ENCODE measurements at regions not wholly inside any gene's neighbourhood (a gene's known extent, or its start where the extent isn't known, plus 50 kb on each side); places are given as distances from the start of the nearest gene placed in this dataset.

DNA sequence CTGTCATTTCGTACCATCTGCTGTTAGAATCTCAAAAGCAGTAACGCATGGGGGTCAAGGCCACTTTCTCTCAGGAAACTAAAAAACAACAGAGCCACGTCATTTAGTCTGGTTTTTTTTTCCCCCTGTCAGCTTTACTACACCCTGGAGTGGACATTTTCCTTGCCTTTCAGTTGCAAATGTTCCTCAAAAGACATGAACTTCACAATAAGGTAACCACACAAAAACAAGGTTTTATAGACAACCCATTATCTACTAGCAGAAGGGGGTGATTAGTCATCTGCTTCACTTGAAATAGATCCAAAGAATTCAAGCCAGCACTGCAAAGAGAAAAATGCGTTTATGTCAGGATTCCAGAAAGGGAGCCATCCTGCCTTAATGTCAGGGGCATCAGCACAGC is 171.8 kb upstream of the CDIN1 start:
- no peak for ATAC-seq
- intact Hi-C loops (cut with DNase I), result no loop called here

DNA sequence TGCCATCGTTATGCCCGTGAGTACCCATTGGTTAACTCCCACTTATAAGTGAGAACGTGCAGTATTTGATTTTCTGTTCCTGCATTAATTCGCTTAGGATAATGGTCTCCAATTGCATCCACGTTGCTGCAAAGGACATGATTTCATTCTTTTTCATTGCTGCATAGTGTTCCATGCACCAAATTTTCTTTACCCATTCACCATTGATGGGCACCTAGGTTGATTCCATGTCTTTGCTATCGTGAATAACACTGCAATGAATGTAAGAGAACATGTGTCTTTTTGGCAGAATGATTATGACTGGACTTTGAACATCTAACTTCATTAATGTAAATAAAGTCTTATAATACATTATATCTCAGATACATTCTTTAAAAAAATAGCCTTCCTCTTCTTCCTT is 169.6 kb upstream of the CDIN1 start:
- Histone ChIP-seq H3K4me3 (ENCODE audit: low read length) (no peak overlapping the region), H3K9me3 (ENCODE audit: control insufficient read depth, low read length) (no peaks in the 10 kb centered on the region), H3K4me1 (ENCODE audit: control insufficient read depth, insufficient read depth, low read length) (no peaks in the 10 kb centered on the region), H3K27ac (ENCODE audit: low read length) (no peak overlapping the region), H3K27me3 (ENCODE audit: control insufficient read depth, insufficient read depth) (no peaks in the 10 kb centered on the region)
- ATAC-seq (no peak), DNase-seq (no peak)
- WGBS, result 91% methylated on average over 6 of the region's 6 CpGs
- intact Hi-C loops (cut with DNase I), result no loop called here

More for the DNA sequence above, 171.8 kb upstream of the CDIN1 start:
- DNase-seq, result no peak
- H3K4me1 ChIP-seq (ENCODE audit: control insufficient read depth, insufficient read depth, low read length), result no peaks in the 10 kb centered on the region
- H3K27ac ChIP-seq (ENCODE audit: low read length), result no peak overlapping the region
- H3K27me3 ChIP-seq (ENCODE audit: control insufficient read depth, insufficient read depth), result no peaks in the 10 kb centered on the region
- H3K4me3 ChIP-seq (ENCODE audit: low read length), result no peak overlapping the region
- WGBS, result 32% methylated on average over 4 of the region's 4 CpGs
- H3K9me3 ChIP-seq (ENCODE audit: control insufficient read depth, low read length), result no peaks in the 10 kb centered on the region

DNA sequence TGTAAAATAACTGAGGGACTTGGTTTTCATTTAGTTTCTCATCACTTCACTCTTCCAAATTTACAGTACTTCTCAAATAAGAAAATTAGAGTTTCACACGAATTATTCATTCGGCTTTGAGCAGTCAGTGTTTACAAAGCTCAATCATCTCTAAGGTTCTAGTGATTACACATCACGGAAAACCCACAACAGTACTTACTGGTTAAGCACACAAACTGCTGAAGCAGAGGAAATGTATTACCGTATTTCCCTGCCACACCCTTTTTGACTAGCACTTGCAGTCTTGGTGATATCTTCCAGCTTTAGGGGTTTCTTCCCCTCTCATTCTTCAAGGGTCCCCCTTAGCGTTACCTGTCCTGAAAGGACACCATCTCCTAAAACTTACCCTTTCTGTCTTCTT is 164.8 kb upstream of the CDIN1 start:
- ATAC-seq (no peak), DNase-seq (no peak)
- Histone ChIP-seq H3K4me3 (ENCODE audit: low read length) (no peak overlapping the region), H3K4me1 (ENCODE audit: control insufficient read depth, insufficient read depth, low read length) (no peaks in the 10 kb centered on the region), H3K27me3 (ENCODE audit: control insufficient read depth, insufficient read depth) (no peaks in the 10 kb centered on the region), H3K27ac (ENCODE audit: low read length) (no peak overlapping the region), H3K9me3 (ENCODE audit: control insufficient read depth, low read length) (no peaks in the 10 kb centered on the region)
- 77% methylated on average over 5 of the region's 5 CpGs for WGBS
- intact Hi-C loops (cut with DNase I), result no loop called here

- WGBS, result 79% methylated on average over 1 of the region's 1 CpG
- no peak for ATAC-seq
- H3K27ac ChIP-seq (ENCODE audit: low read length), result no peak overlapping the region
- H3K27me3 ChIP-seq (ENCODE audit: control insufficient read depth, insufficient read depth), result no peaks in the 10 kb centered on the region
- intact Hi-C loops (cut with DNase I), result no loop called here
- no peak overlapping the region for H3K4me3 ChIP-seq (ENCODE audit: low read length)
- no peaks in the 10 kb centered on the region for H3K9me3 ChIP-seq (ENCODE audit: control insufficient read depth, low read length)
- no peaks in the 10 kb centered on the region for H3K4me1 ChIP-seq (ENCODE audit: control insufficient read depth, insufficient read depth, low read length)
- DNase-seq, result no peak
Measured at GRCh38 chr15:36415643-36416042, 163.8 kb upstream of the CDIN1 start.

GRCh38 chr15:36422631-36423030 is 156.8 kb upstream of the CDIN1 start:
- Histone ChIP-seq H3K4me3 (ENCODE audit: low read length) (no peak overlapping the region), H3K4me1 (ENCODE audit: control insufficient read depth, insufficient read depth, low read length) (no peaks in the 10 kb centered on the region), H3K27me3 (ENCODE audit: control insufficient read depth, insufficient read depth) (no peaks in the 10 kb centered on the region), H3K27ac (ENCODE audit: low read length) (no peak overlapping the region), H3K9me3 (ENCODE audit: control insufficient read depth, low read length) (no peaks in the 10 kb centered on the region)
- 88% methylated on average over 2 of the region's 2 CpGs for WGBS
- intact Hi-C loops (cut with DNase I), result no loop called here
- ATAC-seq, result no peak
- no peak for DNase-seq

DNA sequence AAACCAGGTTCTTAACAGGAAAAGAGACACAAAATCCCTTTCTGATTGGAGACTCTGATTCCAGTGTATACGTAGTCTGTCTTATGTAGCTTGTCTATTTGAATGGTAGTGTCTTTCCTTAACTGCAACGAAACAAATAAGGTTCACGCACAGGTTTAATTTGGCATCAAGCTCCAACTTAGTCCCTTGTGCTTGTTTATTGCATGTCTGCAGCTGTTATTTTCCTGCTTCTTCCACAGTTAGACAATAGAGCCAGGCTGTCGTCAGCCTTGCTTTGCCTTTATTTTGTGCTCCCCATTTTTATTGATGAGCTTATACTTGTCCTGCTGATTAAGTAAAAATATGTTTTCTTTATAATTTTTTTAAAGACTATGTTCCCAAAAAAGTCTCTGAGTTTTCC is 152.7 kb upstream of the CDIN1 start:
- Histone ChIP-seq H3K4me1 (ENCODE audit: control insufficient read depth, insufficient read depth, low read length) (no peaks in the 10 kb centered on the region), H3K9me3 (ENCODE audit: control insufficient read depth, low read length) (no peaks in the 10 kb centered on the region), H3K4me3 (ENCODE audit: low read length) (no peak overlapping the region), H3K27me3 (ENCODE audit: control insufficient read depth, insufficient read depth) (no peaks in the 10 kb centered on the region), H3K27ac (ENCODE audit: low read length) (no peak overlapping the region)
- intact Hi-C loops (cut with DNase I), result no loop called here
- ATAC-seq, result no peak
- WGBS, result 84% methylated on average over 4 of the region's 4 CpGs
- no peak for DNase-seq

DNA sequence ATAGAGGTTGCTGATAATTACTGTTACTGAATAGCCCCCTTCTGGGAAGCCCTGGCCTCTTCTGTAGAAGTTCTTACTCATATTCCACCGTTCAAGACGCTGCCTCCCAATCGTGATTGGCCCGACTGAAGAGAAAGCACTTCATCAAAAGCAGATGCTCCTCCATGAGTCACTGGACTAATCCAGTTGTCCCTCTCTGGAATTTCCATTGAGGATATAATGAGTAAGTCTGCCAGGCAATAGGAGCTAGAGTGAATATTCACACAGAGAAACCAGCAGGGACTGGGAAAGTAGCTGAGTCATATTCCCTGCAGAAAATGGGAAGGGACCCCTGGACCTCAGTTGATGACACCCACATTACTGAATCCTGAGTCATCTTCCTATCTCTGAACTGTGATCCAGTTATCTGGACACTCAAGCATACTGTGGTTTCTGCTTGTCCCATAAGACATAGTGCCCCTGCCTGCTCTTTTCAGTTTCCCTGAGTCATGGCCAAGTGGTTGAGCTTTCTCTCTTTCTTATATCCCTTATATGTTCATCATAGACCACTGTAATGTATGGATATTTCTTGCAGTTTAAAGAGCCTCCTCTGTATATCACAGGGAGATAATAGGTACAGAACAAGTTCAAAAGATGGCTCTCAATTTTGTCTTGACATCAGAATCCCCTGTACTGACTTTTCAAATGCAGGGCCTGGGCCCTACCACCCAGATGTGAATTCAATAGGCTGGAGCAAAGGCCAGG is 151.2 kb upstream of the CDIN1 start:
- no peak for ATAC-seq

DNA sequence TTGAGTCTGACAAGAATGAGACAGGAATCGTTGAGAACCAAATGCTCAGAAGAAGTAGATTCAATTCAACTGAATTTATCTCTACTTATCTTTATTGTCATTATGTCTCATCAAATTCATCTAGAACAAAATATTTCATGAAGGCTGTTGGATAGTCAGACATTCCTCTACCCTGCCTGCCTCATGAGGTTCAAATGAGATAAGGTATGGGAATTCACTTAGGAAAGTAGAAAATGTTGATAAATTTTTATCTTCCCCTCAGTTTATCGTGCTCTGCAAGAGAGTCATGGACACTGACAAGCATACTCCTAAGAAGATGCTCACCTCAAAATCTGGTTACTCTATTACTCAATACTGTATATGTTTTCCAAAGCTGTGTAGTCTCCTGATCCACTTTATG is 149.7 kb upstream of the CDIN1 start:
- intact Hi-C loops (cut with DNase I), result no loop called here
- no peak overlapping the region for H3K4me3 ChIP-seq (ENCODE audit: low read length)
- H3K4me1 ChIP-seq (ENCODE audit: control insufficient read depth, insufficient read depth, low read length), result no peaks in the 10 kb centered on the region
- H3K9me3 ChIP-seq (ENCODE audit: control insufficient read depth, low read length), result no peaks in the 10 kb centered on the region
- no peak overlapping the region for H3K27ac ChIP-seq (ENCODE audit: low read length)
- no peak for DNase-seq
- WGBS, result 62% methylated on average over 2 of the region's 2 CpGs
- no peak for ATAC-seq
- no peaks in the 10 kb centered on the region for H3K27me3 ChIP-seq (ENCODE audit: control insufficient read depth, insufficient read depth)

More for the DNA sequence above, 151.2 kb upstream of the CDIN1 start:
- 68% methylated on average over 4 of the region's 4 CpGs for WGBS
- Histone ChIP-seq H3K27me3 (ENCODE audit: control insufficient read depth, insufficient read depth) (no peaks in the 10 kb centered on the region), H3K4me3 (ENCODE audit: low read length) (no peak overlapping the region), H3K4me1 (ENCODE audit: control insufficient read depth, insufficient read depth, low read length) (no peaks in the 10 kb centered on the region), H3K9me3 (ENCODE audit: control insufficient read depth, low read length) (no peaks in the 10 kb centered on the region), H3K27ac (ENCODE audit: low read length) (no peak overlapping the region)
- intact Hi-C loops (cut with DNase I), result no loop called here
- no peak for DNase-seq

DNA sequence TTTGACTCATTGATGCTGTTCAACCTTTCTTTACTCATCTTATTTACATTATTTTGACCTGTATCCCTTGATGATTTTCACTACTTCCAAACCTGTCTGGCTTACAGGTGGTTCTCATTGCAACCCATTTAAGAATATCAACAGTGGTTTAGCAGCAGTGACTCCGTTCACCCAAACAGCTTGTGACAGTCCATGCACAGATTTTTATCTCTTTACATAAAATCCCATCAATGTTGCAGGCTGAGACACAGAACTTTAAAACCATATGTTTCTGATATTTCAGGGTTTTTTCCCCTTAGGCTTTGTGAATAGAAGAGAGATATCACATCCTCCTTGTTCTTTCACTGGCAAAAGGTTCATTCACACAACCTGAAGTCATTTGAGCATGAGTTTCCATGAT is 149.1 kb upstream of the CDIN1 start:
- DNase-seq (no peak), ATAC-seq (no peak)
- no peak overlapping the region for H3K4me3 ChIP-seq (ENCODE audit: low read length)
- intact Hi-C loops (cut with DNase I), result no loop called here
- H3K9me3 ChIP-seq (ENCODE audit: control insufficient read depth, low read length), result no peaks in the 10 kb centered on the region
- H3K4me1 ChIP-seq (ENCODE audit: control insufficient read depth, insufficient read depth, low read length), result no peaks in the 10 kb centered on the region
- 94% methylated on average over 1 of the region's 1 CpG for WGBS
- H3K27ac ChIP-seq (ENCODE audit: low read length), result no peak overlapping the region
- H3K27me3 ChIP-seq (ENCODE audit: control insufficient read depth, insufficient read depth), result no peaks in the 10 kb centered on the region

- DNase-seq (no peak), ATAC-seq (no peak)
- no peaks in the 10 kb centered on the region for H3K9me3 ChIP-seq (ENCODE audit: control insufficient read depth, low read length)
- no peaks in the 10 kb centered on the region for H3K27me3 ChIP-seq (ENCODE audit: control insufficient read depth, insufficient read depth)
- intact Hi-C loops (cut with DNase I), result no loop called here
- WGBS, result 90% methylated on average over 4 of the region's 4 CpGs
- no peaks in the 10 kb centered on the region for H3K4me1 ChIP-seq (ENCODE audit: control insufficient read depth, insufficient read depth, low read length)
- no peak overlapping the region for H3K27ac ChIP-seq (ENCODE audit: low read length)
- H3K4me3 ChIP-seq (ENCODE audit: low read length), result no peak overlapping the region
Measured at GRCh38 chr15:36430726-36431265, 148.6 kb upstream of the CDIN1 start.

- Histone ChIP-seq H3K9me3 (ENCODE audit: control insufficient read depth, low read length) (no peaks in the 10 kb centered on the region), H3K4me1 (ENCODE audit: control insufficient read depth, insufficient read depth, low read length) (no peaks in the 10 kb centered on the region), H3K4me3 (ENCODE audit: low read length) (no peak overlapping the region), H3K27me3 (ENCODE audit: control insufficient read depth, insufficient read depth) (no peaks in the 10 kb centered on the region), H3K27ac (ENCODE audit: low read length) (no peak overlapping the region)
- DNase-seq (no peak), ATAC-seq (no peak)
- WGBS, result 82% methylated on average over 2 of the region's 2 CpGs
- intact Hi-C loops (cut with DNase I), result no loop called here
Measured at GRCh38 chr15:36432161-36432560, 147.3 kb upstream of the CDIN1 start.

GRCh38 chr15:36434177-36434576 is 145.2 kb upstream of the CDIN1 start:
- DNase-seq (no peak), ATAC-seq (no peak)
- Histone ChIP-seq H3K9me3 (ENCODE audit: control insufficient read depth, low read length) (no peaks in the 10 kb centered on the region), H3K4me1 (ENCODE audit: control insufficient read depth, insufficient read depth, low read length) (no peaks in the 10 kb centered on the region), H3K4me3 (ENCODE audit: low read length) (no peak overlapping the region), H3K27me3 (ENCODE audit: control insufficient read depth, insufficient read depth) (no peaks in the 10 kb centered on the region), H3K27ac (ENCODE audit: low read length) (no peak overlapping the region)
- intact Hi-C loops (cut with DNase I), result no loop called here

Measured in right cardiac atrium (tissue), 5 donors.